WTC11 (cell line): ENCODE measurements at regions not wholly inside any gene's neighbourhood (a gene's known extent, or its start where the extent isn't known, plus 50 kb on each side); places are given as distances from the start of the nearest gene placed in this dataset.

Experiments used
- ATAC-seq: fragments of 200-7000 bp; cut with Tn5 transposase; 2 replicates; pipeline ENCODE4 v1.10.0; 2021; ENCODE audit warnings: mild to moderate bottlenecking, moderate library complexity
- CTCF ChIA-PET: fragments of 300-600 bp; sonication (Branson Sonifier 250); formaldehyde crosslinking; loops from one replicate; lab custom pipeline; 2021; ENCODE audit warnings: antibody characterized with exemption; lab: Charles Lee
- POLR2A ChIA-PET: fragments of 350-600 bp; sonication (Branson Sonifier 250); formaldehyde crosslinking; loops from one replicate; lab custom pipeline; 2021; ENCODE audit warnings: antibody characterized with exemption; lab: Charles Lee
- DNase-seq: peaks from one replicate; pipeline ENCODE4 v3.0.0; 2021; ENCODE audit warnings: low spot score
- H3K27ac Mint-ChIP-seq: 2 replicates; pipeline ENCODE4 v1.8.0; 2021; ENCODE audit warnings: mixed read lengths
- H3K27me3 Mint-ChIP-seq: 2 replicates; pipeline ENCODE4 v1.8.0; 2021; ENCODE audit warnings: low read depth, mild to moderate bottlenecking, moderate library complexity, mixed read lengths
- H3K36me3 Mint-ChIP-seq: 2 replicates; pipeline ENCODE4 v1.8.0; 2021; ENCODE audit warnings: mixed read lengths
- H3K4me1 Mint-ChIP-seq: 2 replicates; pipeline ENCODE4 v1.8.0; 2022; ENCODE audit warnings: mixed read lengths
- H3K4me3 Mint-ChIP-seq: 2 replicates; pipeline ENCODE4 v1.8.0; 2021; ENCODE audit warnings: mild to moderate bottlenecking, moderate library complexity, mixed read lengths
- H3K9me3 Mint-ChIP-seq: 2 replicates; pipeline ENCODE4 v1.8.0; 2021; ENCODE audit warnings: mixed read lengths
- CDX4 ChIP-seq: fragments of 250-450 bp; sonication (Bioruptor Pico); IDR thresholded peaks from 2 replicates; pipeline ENCODE4 v1.9.0; 2021; ENCODE audit warnings: moderate library complexity, mild to moderate bottlenecking, inconsistent platforms, borderline replicate concordance
- CREB1 ChIP-seq: sonication (generic); formaldehyde crosslinking; IDR thresholded peaks from 2 replicates; pipeline ENCODE4 v1.8.0; 2023; ENCODE audit warnings: mild to moderate bottlenecking, missing genetic modification reagents
- EMX1 ChIP-seq: fragments of 250-450 bp; sonication (Bioruptor Pico); IDR thresholded peaks from 2 replicates; pipeline ENCODE4 v1.8.0; 2021; ENCODE audit warnings: mild to moderate bottlenecking
- ETV6 ChIP-seq: sonication (generic); formaldehyde crosslinking; IDR thresholded peaks from 2 replicates; pipeline ENCODE4 v1.8.1; 2022; ENCODE audit warnings: mild to moderate bottlenecking, missing genetic modification reagents
- FOXJ3 ChIP-seq: sonication (generic); formaldehyde crosslinking; IDR thresholded peaks from 2 replicates; pipeline ENCODE4 v1.9.0; 2021; ENCODE audit warnings: missing genetic modification reagents, mild to moderate bottlenecking, borderline replicate concordance
- GABPB1 ChIP-seq: sonication (generic); formaldehyde crosslinking; IDR thresholded peaks from 2 replicates; pipeline ENCODE4 v1.8.1; 2023; ENCODE audit warnings: mild to moderate bottlenecking, missing genetic modification reagents
- HMGXB4 ChIP-seq: sonication (generic); formaldehyde crosslinking; IDR thresholded peaks from 2 replicates; pipeline ENCODE4 v1.8.1; 2023; ENCODE audit warnings: mild to moderate bottlenecking, moderate library complexity, missing genetic modification reagents
- IRF2 ChIP-seq: sonication (generic); formaldehyde crosslinking; IDR thresholded peaks from 2 replicates; pipeline ENCODE4 v1.8.0; 2022; ENCODE audit warnings: low read depth, missing genetic modification reagents, borderline replicate concordance
- JUN ChIP-seq: sonication (generic); formaldehyde crosslinking; IDR thresholded peaks from 2 replicates; pipeline ENCODE4 v1.8.0; 2023; ENCODE audit warnings: mild to moderate bottlenecking, missing genetic modification reagents
- RORB ChIP-seq: fragments of 250-450 bp; sonication (Bioruptor Pico); IDR thresholded peaks from 2 replicates; pipeline ENCODE4 v1.9.0; 2021; ENCODE audit warnings: mild to moderate bottlenecking
- TEAD4 ChIP-seq: sonication (generic); formaldehyde crosslinking; IDR thresholded peaks from 2 replicates; pipeline ENCODE4 v1.8.0; 2022; ENCODE audit warnings: mild to moderate bottlenecking, missing genetic modification reagents
- ZNF138 ChIP-seq: sonication (generic); formaldehyde crosslinking; conservative IDR thresholded peaks from 2 replicates; pipeline ENCODE4 v1.8.1; 2022; ENCODE audit warnings: mild to moderate bottlenecking, moderate library complexity, missing genetic modification reagents
- ZNF232 ChIP-seq: sonication (generic); formaldehyde crosslinking; IDR thresholded peaks from 2 replicates; pipeline ENCODE4 v1.8.0; 2022; ENCODE audit warnings: mild to moderate bottlenecking, missing genetic modification reagents
- ZNF263 ChIP-seq: sonication (generic); formaldehyde crosslinking; IDR thresholded peaks from 2 replicates; pipeline ENCODE4 v1.8.1; 2022; ENCODE audit warnings: low read depth, mild to moderate bottlenecking, moderate library complexity, missing genetic modification reagents
- ZNF317 ChIP-seq: sonication (generic); formaldehyde crosslinking; IDR thresholded peaks from 2 replicates; pipeline ENCODE4 v1.8.1; 2023; ENCODE audit warnings: low read depth, mild to moderate bottlenecking, moderate library complexity, missing genetic modification reagents, borderline replicate concordance
- ZNF416 ChIP-seq: fragments of 250-450 bp; sonication (Bioruptor Pico); IDR thresholded peaks from 2 replicates; pipeline ENCODE4 v1.9.0; 2021; ENCODE audit warnings: mild to moderate bottlenecking, inconsistent platforms
- TF ChIP-seq, protein P1 (sequence below): fragments of 250-450 bp; sonication (Bioruptor Pico); IDR thresholded peaks from 2 replicates; pipeline ENCODE4 v1.9.0; 2021; ENCODE audit warnings: mild to moderate bottlenecking, borderline replicate concordance

GRCh38 chr10:123570898-123571515 is 95.1 kb upstream of the GPR26 start (continued):
- TF ChIP-seq TEAD4 (CRISPR knock-in tag): no peak
- no peak for TF ChIP-seq ZNF232
- no peak for TF ChIP-seq HMGXB4
- no peak for TF ChIP-seq GABPB1 (CRISPR knock-in tag)
- no peak for TF ChIP-seq ETV6 (CRISPR knock-in tag)
- no peak for TF ChIP-seq ZNF138 (CRISPR knock-in tag)
- no peak for TF ChIP-seq CDX4 (CRISPR knock-in tag)
- no peak for TF ChIP-seq JUN (CRISPR knock-in tag)
- TF ChIP-seq, all 79 proteins: peak for 0

- TF ChIP-seq EMX1 (CRISPR knock-in tag) (no peak), IRF2 (CRISPR knock-in tag) (no peak), ZNF138 (CRISPR knock-in tag) (no peak), GABPB1 (CRISPR knock-in tag) (no peak), ZNF263 (CRISPR knock-in tag) (no peak), ZNF416 (no peak), FOXJ3 (CRISPR knock-in tag) (no peak), RORB (CRISPR knock-in tag) (no peak), ZNF317 (no peak), CREB1 (CRISPR knock-in tag) (no peak)
- TF ChIP-seq, protein P1, sequence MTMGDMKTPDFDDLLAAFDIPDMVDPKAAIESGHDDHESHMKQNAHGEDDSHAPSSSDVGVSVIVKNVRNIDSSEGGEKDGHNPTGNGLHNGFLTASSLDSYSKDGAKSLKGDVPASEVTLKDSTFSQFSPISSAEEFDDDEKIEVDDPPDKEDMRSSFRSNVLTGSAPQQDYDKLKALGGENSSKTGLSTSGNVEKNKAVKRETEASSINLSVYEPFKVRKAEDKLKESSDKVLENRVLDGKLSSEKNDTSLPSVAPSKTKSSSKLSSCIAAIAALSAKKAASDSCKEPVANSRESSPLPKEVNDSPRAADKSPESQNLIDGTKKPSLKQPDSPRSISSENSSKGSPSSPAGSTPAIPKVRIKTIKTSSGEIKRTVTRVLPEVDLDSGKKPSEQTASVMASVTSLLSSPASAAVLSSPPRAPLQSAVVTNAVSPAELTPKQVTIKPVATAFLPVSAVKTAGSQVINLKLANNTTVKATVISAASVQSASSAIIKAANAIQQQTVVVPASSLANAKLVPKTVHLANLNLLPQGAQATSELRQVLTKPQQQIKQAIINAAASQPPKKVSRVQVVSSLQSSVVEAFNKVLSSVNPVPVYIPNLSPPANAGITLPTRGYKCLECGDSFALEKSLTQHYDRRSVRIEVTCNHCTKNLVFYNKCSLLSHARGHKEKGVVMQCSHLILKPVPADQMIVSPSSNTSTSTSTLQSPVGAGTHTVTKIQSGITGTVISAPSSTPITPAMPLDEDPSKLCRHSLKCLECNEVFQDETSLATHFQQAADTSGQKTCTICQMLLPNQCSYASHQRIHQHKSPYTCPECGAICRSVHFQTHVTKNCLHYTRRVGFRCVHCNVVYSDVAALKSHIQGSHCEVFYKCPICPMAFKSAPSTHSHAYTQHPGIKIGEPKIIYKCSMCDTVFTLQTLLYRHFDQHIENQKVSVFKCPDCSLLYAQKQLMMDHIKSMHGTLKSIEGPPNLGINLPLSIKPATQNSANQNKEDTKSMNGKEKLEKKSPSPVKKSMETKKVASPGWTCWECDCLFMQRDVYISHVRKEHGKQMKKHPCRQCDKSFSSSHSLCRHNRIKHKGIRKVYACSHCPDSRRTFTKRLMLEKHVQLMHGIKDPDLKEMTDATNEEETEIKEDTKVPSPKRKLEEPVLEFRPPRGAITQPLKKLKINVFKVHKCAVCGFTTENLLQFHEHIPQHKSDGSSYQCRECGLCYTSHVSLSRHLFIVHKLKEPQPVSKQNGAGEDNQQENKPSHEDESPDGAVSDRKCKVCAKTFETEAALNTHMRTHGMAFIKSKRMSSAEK (CRISPR knock-in tag): no peak
- Mint-ChIP-seq H3K4me3 (no peak overlapping the region), H3K27ac (no peak overlapping the region), H3K4me1 (peaks cover 16% of the 10 kb centered on the region), H3K36me3 (no peaks in the 10 kb centered on the region), H3K27me3 (peaks cover 2% of the 10 kb centered on the region), H3K9me3 (no peaks in the 10 kb centered on the region)
- no peak for DNase-seq
- ATAC-seq: no peak
- ChIA-PET CTCF (interaction anchor here (1.0 to 2.3 kb wide), 3 partner anchors 11 to 287 kb away, joined by 5 to 19 read pairs (median 5); no protein-coding TSS in a partner anchor), POLR2A (no interaction called here)
Measured at GRCh38 chr10:123571978-123572377, 94.2 kb upstream of the GPR26 start.
